Activated T-cell treated with anti-CD3 and anti-CD28 coated beads for 4 hours (primary cell): ENCODE measurements at regions not wholly inside any gene's neighbourhood (a gene's known extent, or its start where the extent isn't known, plus 50 kb on each side); places are given as distances from the start of the nearest gene placed in this dataset.
"Not testable (repeated sequence)": the region's sequence is repeated elsewhere in the genome, so short reads cannot be mapped to it uniquely, and the experiment has no call there.

ENCODE experiments used
- DNase-seq: peaks from one replicate; pipeline ENCODE4 v3.0.0-alpha.2; 2020

DNA sequence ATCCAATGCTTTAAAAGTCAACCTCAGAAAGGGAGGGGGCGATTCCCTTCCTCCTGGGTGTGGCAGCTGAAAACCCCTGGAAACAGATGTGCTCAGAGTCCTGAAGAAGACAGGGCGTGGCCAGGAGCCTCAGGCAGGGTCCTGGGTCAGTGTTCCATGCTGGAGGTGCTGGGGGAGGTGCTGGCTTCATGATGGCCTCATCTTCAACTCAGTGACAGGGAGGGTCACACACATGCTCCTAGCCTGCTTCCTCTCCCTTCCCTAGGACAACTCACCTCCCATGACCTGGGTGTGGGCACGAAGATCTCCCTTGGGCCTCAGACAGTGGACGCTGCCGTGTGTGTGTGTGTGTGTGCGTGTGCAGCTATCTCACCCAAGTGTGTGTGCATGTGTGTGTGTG, 245.6 kb upstream of the B3GAT1 start:
- DNase-seq = no peak

DNA sequence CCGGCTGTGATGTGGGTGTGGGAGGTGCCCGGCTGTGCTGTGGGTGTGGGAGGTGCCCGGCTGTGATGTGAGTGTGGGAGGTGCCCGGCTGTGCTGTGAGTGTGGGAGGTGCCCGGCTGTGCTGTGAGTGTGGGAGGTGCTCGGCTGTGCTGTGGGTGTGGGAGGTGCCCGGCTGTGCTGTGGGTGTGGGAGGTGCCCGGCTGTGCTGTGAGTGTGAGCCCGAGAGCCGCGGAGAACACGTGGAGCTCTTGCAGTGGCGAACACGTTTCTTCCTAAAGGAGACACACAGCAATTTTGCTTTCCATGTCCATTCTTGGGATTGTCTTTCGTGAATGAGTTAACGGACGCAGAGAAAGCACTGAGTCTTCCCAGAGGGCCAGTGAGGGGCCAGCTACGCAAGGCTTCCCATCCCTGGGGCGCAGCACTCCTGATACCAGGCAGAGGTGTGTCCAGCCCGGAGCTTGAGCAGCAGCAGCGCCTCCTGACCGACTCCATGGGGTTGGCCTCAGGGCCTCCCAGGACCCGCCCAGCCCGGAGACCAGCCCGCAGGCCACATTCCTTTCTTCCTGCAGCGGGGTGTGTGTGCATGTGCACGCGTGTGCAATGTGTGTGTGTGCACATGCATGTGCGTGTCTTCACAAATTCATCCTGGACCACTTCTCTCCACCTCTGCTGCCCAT, 245.0 kb upstream of the B3GAT1 start:
- no peak for DNase-seq

GRCh38 chr11:134656086-134656840, 244.2 kb upstream of the B3GAT1 start:
- DNase-seq = not testable (repeated sequence)

DNA sequence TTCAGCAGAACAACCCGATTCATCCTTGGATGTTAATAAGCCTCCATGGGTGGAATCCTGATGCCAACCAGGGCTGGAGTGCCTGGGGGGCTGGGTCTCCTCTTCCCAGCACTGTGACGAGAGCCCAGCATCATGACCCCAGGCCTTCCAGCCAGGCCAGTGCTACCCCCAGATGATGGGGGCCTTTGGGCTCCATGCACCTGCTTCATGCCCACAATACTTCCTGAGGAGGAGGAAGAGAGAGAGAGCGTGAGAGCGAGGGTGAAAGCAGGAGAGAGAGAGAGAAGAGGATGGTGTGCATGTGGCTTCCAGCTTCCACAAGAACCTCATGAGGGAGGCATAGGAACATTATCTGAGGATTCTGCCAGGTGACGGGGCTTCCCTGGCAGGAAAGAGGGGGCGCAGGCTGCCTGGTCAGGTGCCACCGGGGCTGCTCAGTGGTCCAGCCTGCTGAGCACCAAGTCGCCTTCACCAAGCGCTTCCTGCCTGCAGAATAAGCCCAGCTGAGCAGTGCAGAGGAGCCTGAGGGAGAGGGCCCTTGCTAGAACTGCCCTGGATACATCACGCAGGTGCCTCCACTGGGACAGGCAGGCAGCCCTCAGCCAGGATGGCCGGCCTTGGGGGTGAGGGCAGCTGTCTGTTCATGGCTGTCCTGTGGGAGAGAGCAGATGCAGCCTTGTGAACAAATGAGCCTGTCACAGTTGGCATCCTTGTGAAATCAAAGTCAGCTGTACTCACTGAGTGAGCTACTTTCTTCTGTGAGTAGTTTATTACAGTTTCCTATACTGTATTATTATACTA, 243.3 kb upstream of the B3GAT1 start:
- no peak for DNase-seq

DNA sequence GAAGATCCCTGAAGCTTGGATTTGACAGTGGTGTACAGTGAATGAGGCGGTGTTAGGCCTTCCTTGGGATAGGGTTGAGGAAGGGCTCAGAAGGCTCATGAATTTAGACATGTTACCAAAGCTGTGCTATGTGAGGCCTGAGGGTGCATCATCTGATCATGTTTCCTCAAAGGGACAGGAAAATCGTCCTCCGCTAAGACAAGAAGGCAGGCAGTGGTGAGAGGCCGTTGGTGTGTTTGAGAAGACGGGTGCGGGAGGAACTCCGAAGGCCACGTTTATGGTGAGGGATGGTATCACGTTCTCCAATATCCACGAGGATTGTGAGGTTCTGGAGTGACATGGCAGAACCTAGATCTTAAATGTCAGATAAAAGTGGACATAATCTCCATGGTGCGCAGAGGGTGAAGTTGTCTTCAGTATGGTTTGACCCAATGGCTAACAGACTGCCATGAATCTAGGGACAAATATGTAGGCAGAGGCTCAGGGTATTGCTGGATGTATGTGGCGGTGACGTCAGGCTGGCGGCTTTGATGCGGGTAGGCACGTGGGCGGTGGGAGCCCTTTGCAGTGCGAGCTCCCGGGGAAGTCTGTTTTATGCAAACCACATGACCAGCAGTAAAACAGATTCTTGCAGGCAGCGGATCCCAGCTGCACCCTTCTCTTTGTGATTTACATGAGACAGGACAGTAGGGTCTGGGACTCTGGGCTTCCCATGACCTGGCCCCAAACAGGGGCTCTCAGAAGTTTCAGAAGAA, 242.3 kb upstream of the B3GAT1 start:
- peak; percentile 4 for DNase-seq

GRCh38 chr11:134652586-134653255, 240.7 kb upstream of the B3GAT1 start:
- DNase-seq = no peak

DNA sequence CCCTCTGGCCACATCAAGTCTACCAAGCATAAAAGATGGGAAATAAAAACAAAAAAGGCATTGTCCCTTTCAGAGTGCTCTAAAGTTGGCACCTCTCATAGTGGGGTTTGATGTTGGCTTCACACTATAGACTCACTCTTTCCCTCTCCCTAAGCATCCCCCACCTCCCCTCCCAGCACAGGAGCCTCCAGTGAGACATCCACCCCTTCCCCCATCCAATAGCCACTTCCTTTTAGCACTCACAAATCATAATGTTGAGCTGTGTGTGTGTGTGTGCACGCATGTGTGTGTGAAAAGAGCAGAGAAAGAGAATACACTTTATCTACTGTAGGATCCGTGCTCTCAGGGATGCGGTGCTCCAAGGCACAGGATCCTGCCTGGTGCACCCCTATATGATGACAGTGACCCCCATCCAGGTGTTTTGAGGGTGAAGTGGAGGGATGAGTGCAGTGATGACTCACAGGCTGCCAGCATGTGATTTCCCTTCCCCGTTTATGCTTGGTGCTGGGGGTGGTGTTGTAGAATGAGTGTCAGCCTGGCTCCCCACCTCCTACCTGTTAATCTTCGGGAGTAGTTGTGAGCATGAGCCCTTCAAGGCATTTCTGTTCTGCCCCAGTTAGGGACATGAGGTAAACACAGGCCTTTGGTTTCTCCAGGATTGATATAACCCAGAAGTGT, 235.2 kb upstream of the B3GAT1 start:
- no peak for DNase-seq

DNA sequence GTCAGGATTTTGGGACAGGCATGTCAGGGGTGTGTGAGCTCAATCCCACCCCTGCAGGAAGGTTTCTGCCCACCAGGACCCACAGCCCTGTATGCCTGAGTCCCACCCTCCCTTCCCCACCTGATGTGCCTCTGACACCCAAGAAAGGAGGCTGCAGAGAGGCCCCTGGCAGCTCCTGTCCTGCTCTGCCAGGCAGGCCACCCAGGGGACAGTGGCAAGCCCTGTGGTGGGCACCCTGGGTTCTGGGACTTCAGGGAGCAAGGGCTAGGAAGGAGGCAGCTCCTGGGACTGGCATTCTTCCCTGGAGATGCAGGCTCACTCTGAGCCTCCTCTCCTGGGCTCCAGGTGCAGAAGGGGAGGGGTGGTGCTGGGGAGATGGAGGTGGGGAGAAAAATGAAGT, 234.5 kb upstream of the B3GAT1 start:
- DNase-seq = no peak

GRCh38 chr11:134645576-134645975, 233.5 kb upstream of the B3GAT1 start:
- DNase-seq = no peak

- no peak for DNase-seq
These were observed 232.7 kb upstream of the B3GAT1 start for GRCh38 chr11:134644476-134645456.

DNA sequence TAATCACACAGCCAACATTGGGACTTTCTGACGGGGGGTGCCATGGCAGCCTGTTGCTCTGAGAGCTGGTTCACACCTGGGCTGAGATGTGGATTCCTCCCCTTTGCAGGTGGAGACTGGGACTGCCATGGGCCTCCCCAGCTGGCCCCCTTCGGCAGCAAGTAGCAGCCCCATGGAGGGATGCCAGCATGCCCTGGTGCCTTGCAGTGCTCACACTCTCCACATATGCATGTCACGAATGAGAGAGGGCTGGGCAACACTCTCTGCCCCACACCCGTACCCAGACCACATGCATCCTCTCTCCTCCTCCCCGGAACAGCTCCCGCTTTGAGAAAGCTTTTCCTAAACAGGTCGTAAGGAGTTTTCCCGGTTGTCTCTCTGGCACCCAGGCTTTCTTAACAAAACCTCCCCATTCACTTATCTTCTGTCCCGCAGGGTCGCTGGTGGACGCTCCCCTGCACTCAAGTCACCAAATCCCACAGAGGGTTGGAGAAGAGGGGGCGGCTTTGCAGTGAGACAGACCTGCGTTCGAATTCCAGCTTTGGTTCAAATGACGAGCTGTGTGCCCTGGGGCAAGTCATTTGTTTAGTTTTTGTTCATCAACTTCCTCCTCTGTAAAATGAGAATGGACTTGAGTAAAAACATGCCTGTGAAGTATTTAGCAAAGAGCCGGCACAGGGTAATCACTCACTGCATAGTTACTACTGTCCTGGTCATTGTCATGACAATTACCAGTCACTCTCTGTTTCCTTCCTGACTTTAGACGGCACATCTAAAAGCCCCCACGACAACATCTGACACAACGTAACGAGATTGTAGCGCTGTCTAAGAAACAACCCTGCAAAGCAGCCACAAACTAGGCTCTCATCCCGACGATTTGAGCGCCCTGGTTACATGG, 231.3 kb upstream of the B3GAT1 start:
- no peak for DNase-seq

- no peak for DNase-seq
These were observed 230.2 kb upstream of the B3GAT1 start for GRCh38 chr11:134642206-134642605.

GRCh38 chr11:134640971-134641968, 229.2 kb upstream of the B3GAT1 start:
- no peak for DNase-seq

- no peak for DNase-seq
These were observed 228.5 kb upstream of the B3GAT1 start for GRCh38 chr11:134640536-134640935.

- DNase-seq = no peak
These were observed 227.7 kb upstream of the B3GAT1 start for GRCh38 chr11:134639586-134640330.

DNA sequence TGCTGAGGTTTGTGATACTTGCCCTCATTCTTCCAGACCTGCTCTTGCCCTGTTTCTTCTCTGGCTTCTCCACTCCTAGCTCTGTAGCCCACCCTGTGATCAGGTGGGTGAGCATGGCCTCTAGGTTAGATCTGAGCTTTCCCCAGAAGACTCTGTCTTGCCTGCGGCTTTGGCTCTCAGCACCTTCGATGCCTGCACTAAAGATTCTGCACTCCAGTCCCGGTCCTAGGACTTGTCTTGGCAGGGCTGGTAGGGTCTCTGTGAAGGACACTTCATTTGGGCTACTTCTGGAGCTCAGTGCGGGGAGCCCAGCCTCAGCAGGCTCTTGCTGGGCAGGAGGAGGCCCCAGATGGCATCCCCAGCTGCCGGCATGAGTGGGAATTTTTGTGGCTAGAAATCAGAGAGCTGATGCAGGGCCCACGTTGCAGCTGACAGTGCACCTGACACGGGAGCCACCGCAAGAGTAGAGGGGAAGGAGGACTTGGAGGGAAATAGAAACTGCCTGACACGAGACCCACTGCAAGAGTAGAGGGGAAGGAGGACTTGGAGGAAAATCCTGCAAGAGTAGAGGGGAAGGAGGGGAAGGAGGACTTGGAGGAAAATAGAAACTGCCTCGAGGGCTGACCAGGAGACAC, 226.9 kb upstream of the B3GAT1 start:
- no peak for DNase-seq
